ENCODE measurements at regions not wholly inside any gene's neighbourhood (a gene's known extent, or its start where the extent isn't known, plus 50 kb on each side); places are given as distances from the start of the nearest gene placed in this dataset.

- no peak for TF ChIP-seq POLR2AphosphoS5 (IDR thresholded peaks at IDR 0.05; ENCODE audit: low read depth, low read length)
- TF ChIP-seq, protein P1, sequence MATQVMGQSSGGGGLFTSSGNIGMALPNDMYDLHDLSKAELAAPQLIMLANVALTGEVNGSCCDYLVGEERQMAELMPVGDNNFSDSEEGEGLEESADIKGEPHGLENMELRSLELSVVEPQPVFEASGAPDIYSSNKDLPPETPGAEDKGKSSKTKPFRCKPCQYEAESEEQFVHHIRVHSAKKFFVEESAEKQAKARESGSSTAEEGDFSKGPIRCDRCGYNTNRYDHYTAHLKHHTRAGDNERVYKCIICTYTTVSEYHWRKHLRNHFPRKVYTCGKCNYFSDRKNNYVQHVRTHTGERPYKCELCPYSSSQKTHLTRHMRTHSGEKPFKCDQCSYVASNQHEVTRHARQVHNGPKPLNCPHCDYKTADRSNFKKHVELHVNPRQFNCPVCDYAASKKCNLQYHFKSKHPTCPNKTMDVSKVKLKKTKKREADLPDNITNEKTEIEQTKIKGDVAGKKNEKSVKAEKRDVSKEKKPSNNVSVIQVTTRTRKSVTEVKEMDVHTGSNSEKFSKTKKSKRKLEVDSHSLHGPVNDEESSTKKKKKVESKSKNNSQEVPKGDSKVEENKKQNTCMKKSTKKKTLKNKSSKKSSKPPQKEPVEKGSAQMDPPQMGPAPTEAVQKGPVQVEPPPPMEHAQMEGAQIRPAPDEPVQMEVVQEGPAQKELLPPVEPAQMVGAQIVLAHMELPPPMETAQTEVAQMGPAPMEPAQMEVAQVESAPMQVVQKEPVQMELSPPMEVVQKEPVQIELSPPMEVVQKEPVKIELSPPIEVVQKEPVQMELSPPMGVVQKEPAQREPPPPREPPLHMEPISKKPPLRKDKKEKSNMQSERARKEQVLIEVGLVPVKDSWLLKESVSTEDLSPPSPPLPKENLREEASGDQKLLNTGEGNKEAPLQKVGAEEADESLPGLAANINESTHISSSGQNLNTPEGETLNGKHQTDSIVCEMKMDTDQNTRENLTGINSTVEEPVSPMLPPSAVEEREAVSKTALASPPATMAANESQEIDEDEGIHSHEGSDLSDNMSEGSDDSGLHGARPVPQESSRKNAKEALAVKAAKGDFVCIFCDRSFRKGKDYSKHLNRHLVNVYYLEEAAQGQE (IDR thresholded peaks at IDR 0.05; ENCODE audit: insufficient read depth in 1 of 2, low read depth in 2 of 2, low read length in 2 of 2) = no peak
These were observed 57.8 kb upstream of the PCGF5 start for GRCh38 chr10:91162495-91163268.
